NCI-H2081 treated with DMSO at 0.1 percent for 48 hours (cell line): ENCODE measurements at regions not wholly inside any gene's neighbourhood (a gene's known extent, or its start where the extent isn't known, plus 50 kb on each side); places are given as distances from the start of the nearest gene placed in this dataset.
"Not testable (repeated sequence)": the region's sequence is repeated elsewhere in the genome, so short reads cannot be mapped to it uniquely, and the experiment has no call there.

Source experiments
- DNase-seq: peaks from one replicate; lab custom pipeline; 2025; lab: John Stamatoyannopoulos, UW

DNA sequence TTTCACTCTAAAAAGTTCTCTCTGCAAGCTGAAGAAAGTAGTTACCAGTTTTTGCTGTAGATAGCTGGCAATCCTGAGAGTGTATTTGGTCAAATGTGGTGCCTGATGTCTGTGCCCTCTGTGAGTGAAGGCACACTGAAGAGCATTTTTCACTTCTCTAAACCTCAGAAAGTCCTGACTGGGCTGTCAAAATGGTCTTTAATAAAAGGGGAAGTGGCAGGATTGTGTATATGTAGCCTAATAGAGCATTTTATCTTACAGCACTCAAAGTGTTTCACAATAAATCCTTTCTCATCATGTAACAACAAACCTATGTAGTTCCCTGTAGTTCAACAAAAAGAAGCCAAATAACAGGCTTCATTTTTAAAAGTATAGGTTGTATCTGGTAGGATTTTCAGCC, 1552.3 kb upstream of the SLC39A10 start:
- DNase-seq: no peak

DNA sequence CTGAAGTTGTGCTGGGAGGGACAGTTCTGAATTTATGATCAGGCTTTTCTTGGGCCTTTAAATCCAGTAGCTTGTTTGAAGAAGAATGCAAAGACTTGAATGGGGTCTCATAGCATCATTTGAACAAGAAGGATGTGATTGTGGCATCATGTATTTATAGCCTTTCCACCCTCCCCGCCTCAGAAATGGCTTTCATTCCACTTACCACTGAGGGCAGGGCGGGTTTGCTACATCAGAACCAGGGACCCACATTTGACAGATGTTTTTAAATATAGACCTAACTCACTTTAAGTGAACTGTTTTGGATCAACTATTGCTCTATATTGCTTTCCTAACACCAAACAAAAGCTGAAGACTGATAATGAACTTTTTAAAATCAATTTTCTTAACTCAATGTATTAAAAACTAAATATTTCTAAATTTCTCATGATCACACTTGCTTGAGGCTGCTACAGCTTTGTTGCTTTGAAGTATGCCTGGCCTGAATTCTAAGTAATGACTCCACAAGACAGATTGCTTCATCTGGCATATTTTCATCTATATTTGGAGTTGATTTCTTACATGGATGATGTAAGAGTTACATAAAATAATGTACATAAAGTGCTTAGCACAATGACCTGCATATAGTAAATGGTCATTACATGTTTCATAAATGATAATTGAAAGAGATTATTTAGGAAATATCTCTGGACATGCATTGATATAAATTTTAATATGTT, 1552.9 kb upstream of the SLC39A10 start:
- DNase-seq: no peak

- no peak for DNase-seq
Measured at GRCh38 chr2:194102546-194102945, 1554.5 kb upstream of the SLC39A10 start.

DNA sequence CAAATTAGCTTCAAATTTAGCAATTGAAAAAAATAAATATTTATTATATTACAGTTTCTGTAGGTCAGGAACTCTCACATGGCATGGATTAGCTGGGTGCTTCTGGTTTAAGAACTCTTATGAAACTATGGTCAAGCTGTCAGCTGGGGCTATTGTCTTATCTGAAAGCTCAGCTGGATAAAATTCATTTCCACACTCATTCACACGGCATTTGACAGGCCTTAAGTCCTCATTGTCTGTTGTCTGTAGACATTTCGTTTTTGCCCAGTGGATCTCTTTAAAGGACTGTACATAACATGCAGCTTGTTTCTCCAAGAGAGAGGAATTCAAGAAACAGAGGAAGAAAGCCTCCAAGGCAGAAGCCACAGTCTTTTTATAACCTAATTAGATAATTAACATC, 1556.8 kb upstream of the SLC39A10 start:
- DNase-seq: no peak

DNA sequence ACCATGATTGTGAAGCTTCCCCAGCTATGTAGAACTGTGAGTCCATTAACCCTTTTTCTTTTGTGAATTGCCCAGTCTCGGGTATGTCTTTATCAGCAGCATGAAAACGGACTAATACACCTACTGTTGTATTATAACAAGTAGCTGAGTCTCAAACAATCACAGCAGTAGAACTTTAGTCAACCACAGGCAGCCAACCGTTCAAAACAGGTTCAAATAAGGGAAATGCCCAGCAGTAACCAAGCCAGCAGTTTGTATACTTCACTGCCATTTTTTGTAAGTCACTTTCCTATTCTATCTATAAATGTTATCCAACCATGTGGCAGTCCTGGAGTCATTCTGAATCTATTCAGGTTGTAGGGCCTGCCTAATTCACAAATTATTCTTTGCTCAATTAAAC, 1560.6 kb upstream of the SLC39A10 start:
- no peak for DNase-seq

GRCh38 chr2:194095359-194095758, 1561.7 kb upstream of the SLC39A10 start:
- DNase-seq: no peak

DNA sequence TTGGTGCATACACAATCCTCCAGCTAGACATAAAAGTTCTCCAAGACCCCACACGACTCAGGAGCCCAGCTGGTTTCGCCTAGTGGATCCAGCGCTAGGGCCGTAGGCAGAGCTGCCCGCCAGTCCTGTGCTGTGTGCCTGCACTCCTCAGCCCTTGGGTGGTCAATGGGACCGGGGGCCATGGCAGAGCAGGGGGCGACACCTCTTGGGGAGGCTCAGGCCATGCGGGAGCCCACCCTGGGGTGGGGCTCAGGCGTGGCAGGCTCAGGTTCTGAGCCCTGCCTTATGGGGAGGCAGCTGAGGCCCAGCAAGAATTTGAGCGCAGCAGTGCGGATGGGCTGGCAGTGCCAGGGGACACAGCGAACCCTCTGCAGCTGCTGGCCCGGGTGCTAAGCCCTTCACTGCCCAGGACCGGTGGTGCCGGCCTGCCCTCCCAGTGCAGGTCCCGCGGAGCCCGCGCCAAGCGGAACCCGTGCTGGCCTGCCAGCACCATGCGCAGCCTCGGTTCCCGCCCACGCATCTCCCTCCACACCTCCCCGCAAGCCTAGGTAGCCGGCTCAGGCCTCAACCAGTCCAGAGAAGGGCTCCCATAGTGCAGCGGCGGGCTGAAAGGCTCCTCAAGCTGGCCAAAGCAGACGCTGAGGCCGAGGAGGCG, 1566.6 kb upstream of the SLC39A10 start:
- no peak for DNase-seq

GRCh38 chr2:194087089-194087958, 1569.7 kb upstream of the SLC39A10 start:
- no peak for DNase-seq

- DNase-seq: no peak
Measured at GRCh38 chr2:194086129-194086528, 1570.9 kb upstream of the SLC39A10 start.

GRCh38 chr2:194079989-194080388, 1577.0 kb upstream of the SLC39A10 start:
- no peak for DNase-seq

- DNase-seq: no peak
Measured at GRCh38 chr2:194077366-194077765, 1579.7 kb upstream of the SLC39A10 start.

DNA sequence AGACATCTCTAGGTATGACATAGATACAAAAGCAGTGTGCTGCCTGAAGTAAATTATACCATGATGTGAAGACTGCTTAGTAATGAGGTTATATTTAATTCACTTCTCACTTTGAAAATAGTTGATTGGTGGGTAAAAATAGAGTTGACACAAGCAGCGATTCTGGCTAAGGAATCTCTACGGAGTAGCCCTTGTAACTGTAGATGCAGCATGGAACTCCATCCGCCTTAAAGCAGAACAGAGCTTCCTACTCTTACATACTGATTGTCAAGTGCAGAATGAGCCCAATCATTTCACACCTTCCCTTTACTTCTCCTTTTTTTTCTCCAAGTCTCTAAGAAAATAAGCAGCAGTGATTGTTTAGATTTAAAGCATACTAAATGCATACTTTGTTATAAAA, 1594.6 kb upstream of the SLC39A10 start:
- DNase-seq: no peak

DNA sequence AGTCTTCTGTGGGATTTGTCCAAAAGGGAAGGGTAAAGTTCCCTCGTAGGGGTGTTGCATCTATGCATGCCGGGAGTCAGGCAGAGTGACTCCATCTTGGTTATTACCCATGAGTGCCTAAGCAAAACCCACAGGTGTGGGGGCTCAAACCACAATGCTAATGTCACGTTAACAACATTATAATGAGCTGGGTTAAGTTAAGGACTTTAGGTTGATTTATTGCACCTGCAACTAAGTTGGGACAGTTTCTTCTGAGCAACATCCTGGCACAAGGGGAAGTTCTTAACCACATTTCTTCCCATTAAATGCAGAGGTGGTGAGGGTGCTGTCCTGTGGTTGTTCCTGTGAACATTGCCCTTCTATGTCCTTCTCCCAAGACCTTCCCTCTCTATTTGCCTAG, 1596.8 kb upstream of the SLC39A10 start:
- DNase-seq: no peak

GRCh38 chr2:194054313-194054712, 1602.7 kb upstream of the SLC39A10 start:
- no peak for DNase-seq

GRCh38 chr2:194044321-194044720, 1612.7 kb upstream of the SLC39A10 start:
- no peak for DNase-seq

- not testable (repeated sequence) for DNase-seq
Measured at GRCh38 chr2:194021130-194021529, 1635.9 kb upstream of the SLC39A10 start.

- DNase-seq: no peak
Measured at GRCh38 chr2:194020155-194020554, 1636.9 kb upstream of the SLC39A10 start.

DNA sequence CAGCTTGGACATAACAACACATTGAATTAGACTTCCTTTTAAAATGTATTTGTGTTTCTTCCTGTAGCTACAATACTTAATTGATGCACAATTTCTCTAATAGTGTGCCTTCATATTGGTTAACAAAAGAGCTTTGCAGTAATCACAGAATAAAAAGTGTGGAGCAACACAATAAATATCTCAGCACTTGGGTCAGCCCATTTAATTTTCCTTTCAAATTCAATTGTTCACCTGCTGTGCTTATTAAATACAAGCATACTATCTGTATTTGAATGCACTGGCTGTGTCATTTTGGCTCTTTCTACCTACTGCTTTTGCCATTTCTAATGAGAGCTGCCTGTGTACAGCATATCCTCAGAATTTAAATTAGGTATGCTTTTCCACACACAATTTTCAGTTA, 1641.3 kb upstream of the SLC39A10 start:
- peak; percentile 88 for DNase-seq

GRCh38 chr2:194014639-194015038, 1642.4 kb upstream of the SLC39A10 start:
- DNase-seq: no peak

GRCh38 chr2:194004590-194005206, 1652.3 kb upstream of the SLC39A10 start:
- DNase-seq: no peak

GRCh38 chr2:194003911-194004310, 1653.1 kb upstream of the SLC39A10 start:
- DNase-seq: no peak

- DNase-seq: no peak
Measured at GRCh38 chr2:194002699-194003368, 1654.2 kb upstream of the SLC39A10 start.
